ENCODE measurements at regions not wholly inside any gene's neighbourhood (a gene's known extent, or its start where the extent isn't known, plus 50 kb on each side); places are given as distances from the start of the nearest gene placed in this dataset.

DNA sequence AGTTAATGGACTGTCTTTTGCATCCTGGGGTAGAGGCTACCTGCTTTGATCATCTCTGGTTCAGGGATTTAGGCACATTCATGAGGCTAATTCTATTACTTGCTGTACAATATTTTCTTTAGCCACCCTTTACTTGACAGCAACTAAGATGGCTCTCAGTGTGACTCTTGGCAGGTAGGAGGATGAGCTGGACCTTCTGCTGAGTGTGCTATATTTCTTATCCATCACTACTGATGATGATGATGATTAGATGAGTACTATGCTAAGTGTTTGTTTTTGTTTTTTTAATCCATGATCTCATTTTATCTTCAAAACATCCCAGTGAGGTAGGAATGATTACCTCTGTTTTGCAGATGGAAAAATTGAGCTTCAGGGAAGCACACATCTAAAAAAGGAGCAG lies 152.8 kb upstream of the WSCD2 start:
- Histone ChIP-seq H3K9me3 (no peaks in the 10 kb centered on the region), H3K4me1 (no peaks in the 10 kb centered on the region), H3K36me3 (no peaks in the 10 kb centered on the region), H3K4me3 (ENCODE audit: low read depth, low read length) (no peak overlapping the region), H3K27me3 (peaks cover 8% of the 10 kb centered on the region)
- TF ChIP-seq, protein P1, sequence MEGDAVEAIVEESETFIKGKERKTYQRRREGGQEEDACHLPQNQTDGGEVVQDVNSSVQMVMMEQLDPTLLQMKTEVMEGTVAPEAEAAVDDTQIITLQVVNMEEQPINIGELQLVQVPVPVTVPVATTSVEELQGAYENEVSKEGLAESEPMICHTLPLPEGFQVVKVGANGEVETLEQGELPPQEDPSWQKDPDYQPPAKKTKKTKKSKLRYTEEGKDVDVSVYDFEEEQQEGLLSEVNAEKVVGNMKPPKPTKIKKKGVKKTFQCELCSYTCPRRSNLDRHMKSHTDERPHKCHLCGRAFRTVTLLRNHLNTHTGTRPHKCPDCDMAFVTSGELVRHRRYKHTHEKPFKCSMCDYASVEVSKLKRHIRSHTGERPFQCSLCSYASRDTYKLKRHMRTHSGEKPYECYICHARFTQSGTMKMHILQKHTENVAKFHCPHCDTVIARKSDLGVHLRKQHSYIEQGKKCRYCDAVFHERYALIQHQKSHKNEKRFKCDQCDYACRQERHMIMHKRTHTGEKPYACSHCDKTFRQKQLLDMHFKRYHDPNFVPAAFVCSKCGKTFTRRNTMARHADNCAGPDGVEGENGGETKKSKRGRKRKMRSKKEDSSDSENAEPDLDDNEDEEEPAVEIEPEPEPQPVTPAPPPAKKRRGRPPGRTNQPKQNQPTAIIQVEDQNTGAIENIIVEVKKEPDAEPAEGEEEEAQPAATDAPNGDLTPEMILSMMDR (IDR thresholded peaks at IDR 0.05; ENCODE audit: low read depth, low read length): no peak
- no peak for DNase-seq

DNA sequence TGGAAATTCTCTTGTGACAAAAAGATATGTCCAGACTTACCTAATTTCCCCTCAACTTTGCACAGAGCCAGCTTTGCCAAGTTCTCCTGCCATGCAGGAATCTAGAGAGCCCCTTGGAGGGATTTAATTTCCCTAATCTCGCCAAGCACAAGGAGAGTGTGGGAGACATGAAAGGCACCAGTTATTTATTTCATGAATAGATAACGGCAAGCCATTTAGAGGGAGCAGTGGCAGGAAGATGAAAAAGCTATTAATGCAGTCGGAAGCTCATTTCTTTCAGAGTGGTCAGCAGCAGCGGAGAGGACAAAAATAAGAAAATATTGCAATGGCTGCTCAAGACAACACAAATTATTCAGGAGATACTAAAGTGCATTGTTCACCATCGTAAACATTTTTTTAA lies 150.9 kb upstream of the WSCD2 start:
- H3K4me1 ChIP-seq: no peaks in the 10 kb centered on the region
- H3K36me3 ChIP-seq: no peaks in the 10 kb centered on the region
- H3K9me3 ChIP-seq: no peaks in the 10 kb centered on the region
- peaks cover 8% of the 10 kb centered on the region for H3K27me3 ChIP-seq
- no peak for DNase-seq
- H3K4me3 ChIP-seq (ENCODE audit: low read depth, low read length): no peak overlapping the region
- TF ChIP-seq, protein P1 (IDR thresholded peaks at IDR 0.05; ENCODE audit: low read depth, low read length): no peak

DNA sequence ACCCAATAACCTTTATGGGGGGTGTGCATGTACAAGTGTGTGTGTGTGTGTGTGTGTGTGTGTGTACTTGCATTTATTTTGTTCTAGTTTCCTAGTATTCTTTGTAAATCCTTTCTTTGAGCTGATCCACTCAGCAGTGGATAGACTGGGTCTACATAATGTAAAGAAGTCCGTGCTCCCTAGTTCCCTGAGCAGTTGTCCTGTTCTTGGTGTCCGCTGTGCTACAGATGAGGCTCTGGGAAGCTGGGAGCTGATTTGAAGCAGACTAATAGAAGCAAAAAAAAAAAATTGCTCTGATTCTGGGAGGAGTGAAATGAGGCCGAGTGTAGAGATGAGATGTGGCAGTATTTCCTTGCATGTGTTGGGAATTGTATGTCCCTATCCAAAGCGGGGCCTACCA lies 150.4 kb upstream of the WSCD2 start:
- no peak for DNase-seq
- H3K4me3 ChIP-seq (ENCODE audit: low read depth, low read length): no peak overlapping the region
- no peaks in the 10 kb centered on the region for H3K9me3 ChIP-seq
- no peaks in the 10 kb centered on the region for H3K4me1 ChIP-seq
- no peaks in the 10 kb centered on the region for H3K36me3 ChIP-seq
- TF ChIP-seq, protein P1 (IDR thresholded peaks at IDR 0.05; ENCODE audit: low read depth, low read length): no peak
- peaks cover 8% of the 10 kb centered on the region for H3K27me3 ChIP-seq

DNA sequence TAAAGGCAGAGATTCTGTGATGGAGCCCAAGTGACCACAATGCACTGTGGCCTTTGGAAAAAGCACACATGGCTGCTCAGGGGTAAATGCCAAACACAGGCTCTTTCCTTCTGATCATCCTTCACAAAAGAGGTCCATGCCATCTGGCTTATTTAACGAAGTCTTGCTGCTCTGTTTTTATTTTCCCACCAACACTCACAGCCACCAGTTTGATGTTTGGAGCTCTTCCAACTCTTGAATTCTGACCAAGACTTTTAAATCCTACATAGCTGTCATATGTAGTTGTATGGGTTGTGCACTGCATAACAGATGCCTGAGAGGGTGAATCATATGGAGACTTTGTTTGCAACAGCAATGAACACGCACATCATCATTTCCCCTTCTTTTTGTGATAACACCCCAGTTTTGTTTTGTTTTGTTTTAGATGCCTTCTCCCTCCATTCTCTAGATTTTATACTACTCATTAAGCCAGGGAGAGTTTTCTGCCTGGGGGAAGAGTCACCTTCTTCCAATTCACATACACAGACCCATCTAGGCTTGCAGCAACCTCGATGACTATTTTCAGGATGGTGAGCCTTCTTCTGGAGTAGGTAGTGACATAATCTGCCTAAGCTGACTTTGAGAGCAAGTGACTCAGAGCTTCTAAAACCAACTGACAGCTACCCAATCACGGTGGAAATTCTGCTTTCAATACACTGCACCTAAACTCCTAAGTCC lies 145.2 kb upstream of the WSCD2 start:
- no peak overlapping the region for H3K4me3 ChIP-seq (ENCODE audit: low read depth, low read length)
- H3K4me1 ChIP-seq: no peaks in the 10 kb centered on the region
- H3K27me3 ChIP-seq: no peaks in the 10 kb centered on the region; the same call in 1 of the 2 replicates
- no peak for DNase-seq
- TF ChIP-seq, protein P1 (IDR thresholded peaks at IDR 0.05; ENCODE audit: low read depth, low read length): no peak
- no peaks in the 10 kb centered on the region for H3K9me3 ChIP-seq
- no peaks in the 10 kb centered on the region for H3K36me3 ChIP-seq

DNA sequence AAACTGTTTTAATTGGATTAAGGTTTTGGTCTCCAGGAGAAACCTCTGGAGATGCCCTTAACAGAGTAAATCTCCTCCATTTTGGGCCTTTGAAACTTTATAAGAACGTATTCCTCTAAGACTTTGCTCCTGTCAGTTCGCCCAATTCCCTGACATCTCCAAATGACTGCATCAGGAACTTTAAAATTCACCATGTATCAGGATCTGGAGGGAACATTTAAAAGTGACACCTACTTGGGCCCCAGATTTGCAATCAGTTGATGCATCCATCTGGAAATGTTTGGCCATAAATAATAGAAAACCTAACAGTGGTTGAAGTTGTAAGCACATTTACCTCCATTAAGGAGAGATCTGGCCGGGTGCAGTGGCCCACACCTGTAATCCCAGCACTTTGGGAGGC lies 144.1 kb upstream of the WSCD2 start:
- Histone ChIP-seq H3K27me3 (no peaks in the 10 kb centered on the region; the same call in 1 of the 2 replicates), H3K4me1 (no peaks in the 10 kb centered on the region), H3K4me3 (ENCODE audit: low read depth, low read length) (no peak overlapping the region), H3K36me3 (no peaks in the 10 kb centered on the region), H3K9me3 (no peaks in the 10 kb centered on the region)
- TF ChIP-seq, protein P1 (IDR thresholded peaks at IDR 0.05; ENCODE audit: low read depth, low read length): no peak
- DNase-seq: no peak

DNA sequence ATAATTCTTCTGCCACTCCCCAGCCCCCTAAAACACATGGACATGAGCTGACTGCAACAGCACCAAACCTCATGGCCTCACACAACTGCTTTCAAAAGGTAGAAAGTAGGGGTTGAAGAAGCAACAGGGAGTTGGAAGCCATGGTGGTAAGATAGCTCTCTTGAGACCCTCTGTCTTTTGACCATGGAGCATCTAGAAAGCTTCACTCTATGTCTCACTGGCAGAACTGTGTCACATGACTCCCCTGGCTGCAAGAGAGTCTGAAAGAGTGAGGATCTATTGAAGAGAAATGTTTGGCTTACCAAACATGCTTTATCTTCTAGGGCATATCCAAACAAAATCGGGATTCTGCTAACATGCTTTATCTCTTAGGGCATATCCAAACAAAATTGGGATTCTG lies 142.9 kb upstream of the WSCD2 start:
- Histone ChIP-seq H3K27me3 (no peaks in the 10 kb centered on the region; the same call in 1 of the 2 replicates), H3K36me3 (no peaks in the 10 kb centered on the region), H3K4me3 (ENCODE audit: low read depth, low read length) (no peak overlapping the region), H3K4me1 (no peaks in the 10 kb centered on the region), H3K9me3 (no peaks in the 10 kb centered on the region)
- no peak for DNase-seq
- TF ChIP-seq, protein P1 (IDR thresholded peaks at IDR 0.05; ENCODE audit: low read depth, low read length): no peak

Measured in BE2C (cell line).